ENCODE measurements at regions not wholly inside any gene's neighbourhood (a gene's known extent, or its start where the extent isn't known, plus 50 kb on each side); places are given as distances from the start of the nearest gene placed in this dataset.

- DNase-seq (ENCODE audit: low read depth): no peak
- TF ChIP-seq, protein P1, sequence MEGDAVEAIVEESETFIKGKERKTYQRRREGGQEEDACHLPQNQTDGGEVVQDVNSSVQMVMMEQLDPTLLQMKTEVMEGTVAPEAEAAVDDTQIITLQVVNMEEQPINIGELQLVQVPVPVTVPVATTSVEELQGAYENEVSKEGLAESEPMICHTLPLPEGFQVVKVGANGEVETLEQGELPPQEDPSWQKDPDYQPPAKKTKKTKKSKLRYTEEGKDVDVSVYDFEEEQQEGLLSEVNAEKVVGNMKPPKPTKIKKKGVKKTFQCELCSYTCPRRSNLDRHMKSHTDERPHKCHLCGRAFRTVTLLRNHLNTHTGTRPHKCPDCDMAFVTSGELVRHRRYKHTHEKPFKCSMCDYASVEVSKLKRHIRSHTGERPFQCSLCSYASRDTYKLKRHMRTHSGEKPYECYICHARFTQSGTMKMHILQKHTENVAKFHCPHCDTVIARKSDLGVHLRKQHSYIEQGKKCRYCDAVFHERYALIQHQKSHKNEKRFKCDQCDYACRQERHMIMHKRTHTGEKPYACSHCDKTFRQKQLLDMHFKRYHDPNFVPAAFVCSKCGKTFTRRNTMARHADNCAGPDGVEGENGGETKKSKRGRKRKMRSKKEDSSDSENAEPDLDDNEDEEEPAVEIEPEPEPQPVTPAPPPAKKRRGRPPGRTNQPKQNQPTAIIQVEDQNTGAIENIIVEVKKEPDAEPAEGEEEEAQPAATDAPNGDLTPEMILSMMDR (conservative IDR thresholded peaks at IDR 0.05; ENCODE audit: low read depth, low read length): no peak
- H3K4me3 ChIP-seq (ENCODE audit: low read length): no peak overlapping the region
These were observed 179.8 kb downstream of the KCNRG start for GRCh38 chr13:50195045-50195444.

DNA sequence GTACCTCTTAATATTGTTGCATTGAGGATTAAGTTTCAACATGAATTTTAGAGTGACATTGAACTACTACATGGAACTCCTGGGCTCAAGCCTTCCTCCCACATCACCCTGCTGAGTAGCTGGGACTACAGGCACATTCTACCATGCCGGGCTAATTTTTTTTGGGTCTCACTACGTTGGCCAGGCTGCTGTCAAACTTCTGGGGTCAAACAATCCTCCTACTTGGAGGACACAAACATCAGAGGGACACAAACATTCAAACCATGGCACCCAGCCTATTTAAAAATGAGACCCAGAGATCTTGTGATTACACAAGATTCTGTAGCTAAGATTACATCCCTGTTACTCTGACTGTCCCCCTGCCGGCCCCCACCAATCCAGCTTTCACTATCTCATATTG is 180.9 kb downstream of the KCNRG start:
- H3K4me3 ChIP-seq (ENCODE audit: low read length): no peak overlapping the region
- TF ChIP-seq, protein P1 (conservative IDR thresholded peaks at IDR 0.05; ENCODE audit: low read depth, low read length): no peak
- no peak for DNase-seq (ENCODE audit: low read depth)

GRCh38 chr13:50197705-50198104 is 182.5 kb downstream of the KCNRG start:
- no peak overlapping the region for H3K4me3 ChIP-seq (ENCODE audit: low read length)
- TF ChIP-seq, protein P1 (conservative IDR thresholded peaks at IDR 0.05; ENCODE audit: low read depth, low read length): no peak
- no peak for DNase-seq (ENCODE audit: low read depth)

- TF ChIP-seq, protein P1 (conservative IDR thresholded peaks at IDR 0.05; ENCODE audit: low read depth, low read length): no peak
- no peak for DNase-seq (ENCODE audit: low read depth)
- H3K4me3 ChIP-seq (ENCODE audit: low read length): no peak overlapping the region
These were observed 183.3 kb downstream of the KCNRG start for GRCh38 chr13:50198508-50198907.

DNA sequence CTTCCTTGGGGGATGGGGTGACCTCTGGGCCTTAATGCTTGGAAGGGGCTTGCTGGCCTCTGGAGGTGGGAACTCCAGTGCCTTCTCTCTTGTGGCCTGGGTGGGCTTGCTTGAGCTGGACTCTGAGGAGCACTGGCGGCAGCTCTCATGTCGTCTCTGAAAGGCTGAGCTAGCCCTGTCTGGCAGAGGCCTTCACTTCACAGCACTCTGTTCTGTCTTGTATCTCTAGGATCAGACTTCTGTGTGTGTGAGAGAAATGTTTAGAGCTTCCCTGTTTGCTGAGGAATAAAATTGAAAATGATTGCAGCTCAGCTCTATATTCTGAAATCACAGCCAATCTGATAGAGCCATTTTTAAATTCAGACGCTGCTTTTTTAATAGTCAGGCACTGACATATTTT is 185.3 kb downstream of the KCNRG start:
- H3K4me3 ChIP-seq (ENCODE audit: low read length): no peak overlapping the region

DNA sequence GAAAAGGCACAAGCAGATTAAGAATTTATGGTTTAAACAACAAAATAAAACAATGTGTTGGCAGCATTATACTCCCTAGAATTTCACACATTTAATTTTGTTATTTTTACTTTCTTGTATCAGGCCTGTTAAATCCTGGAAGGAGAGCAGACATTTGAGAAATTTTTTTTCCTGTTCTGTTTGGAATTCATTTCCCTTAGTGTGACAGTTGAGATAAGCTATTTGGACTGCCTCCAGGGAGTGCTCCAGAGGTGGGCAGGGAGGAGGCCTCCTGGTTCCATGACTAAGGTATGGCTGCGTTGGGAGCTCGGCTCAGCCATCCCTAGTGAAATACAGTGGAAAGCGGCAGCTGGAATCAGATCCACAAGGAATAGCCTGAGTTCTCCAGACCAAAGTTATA is 185.7 kb downstream of the KCNRG start:
- no peak overlapping the region for H3K4me3 ChIP-seq (ENCODE audit: low read length)
- no peak for DNase-seq (ENCODE audit: low read depth)
- TF ChIP-seq, protein P1 (conservative IDR thresholded peaks at IDR 0.05; ENCODE audit: low read depth, low read length): no peak

More for the DNA sequence above, 185.3 kb downstream of the KCNRG start:
- DNase-seq (ENCODE audit: low read depth): no peak
- TF ChIP-seq, protein P1 (conservative IDR thresholded peaks at IDR 0.05; ENCODE audit: low read depth, low read length): no peak

DNA sequence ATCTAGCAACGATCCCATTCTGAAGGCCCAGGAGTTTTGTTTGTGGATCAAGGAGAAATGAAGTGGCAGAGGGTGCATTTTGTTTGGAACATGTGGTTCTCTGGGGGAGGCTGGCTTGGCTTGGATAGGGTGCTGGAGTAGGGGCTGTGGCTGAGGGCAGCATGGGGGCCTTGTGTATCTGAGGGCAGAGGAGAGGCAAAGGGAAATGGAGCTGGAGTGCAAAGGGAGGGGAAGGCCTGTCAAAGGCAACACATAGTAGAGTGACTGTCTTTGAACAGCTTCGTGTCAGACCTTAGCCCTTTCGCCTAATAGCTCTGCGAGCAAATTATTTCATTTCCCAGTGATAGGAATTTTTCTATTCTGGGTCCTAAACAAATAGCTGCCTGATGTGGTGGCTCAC is 187.2 kb downstream of the KCNRG start:
- TF ChIP-seq, protein P1 (conservative IDR thresholded peaks at IDR 0.05; ENCODE audit: low read depth, low read length): no peak
- no peak for DNase-seq (ENCODE audit: low read depth)
- H3K4me3 ChIP-seq (ENCODE audit: low read length): no peak overlapping the region
